ENCODE measurements at regions not wholly inside any gene's neighbourhood (a gene's known extent, or its start where the extent isn't known, plus 50 kb on each side); places are given as distances from the start of the nearest gene placed in this dataset.

GRCh38 chrX:34768290-34768689 is 111.2 kb upstream of the TMEM47 start:
- TF ChIP-seq, protein P1, sequence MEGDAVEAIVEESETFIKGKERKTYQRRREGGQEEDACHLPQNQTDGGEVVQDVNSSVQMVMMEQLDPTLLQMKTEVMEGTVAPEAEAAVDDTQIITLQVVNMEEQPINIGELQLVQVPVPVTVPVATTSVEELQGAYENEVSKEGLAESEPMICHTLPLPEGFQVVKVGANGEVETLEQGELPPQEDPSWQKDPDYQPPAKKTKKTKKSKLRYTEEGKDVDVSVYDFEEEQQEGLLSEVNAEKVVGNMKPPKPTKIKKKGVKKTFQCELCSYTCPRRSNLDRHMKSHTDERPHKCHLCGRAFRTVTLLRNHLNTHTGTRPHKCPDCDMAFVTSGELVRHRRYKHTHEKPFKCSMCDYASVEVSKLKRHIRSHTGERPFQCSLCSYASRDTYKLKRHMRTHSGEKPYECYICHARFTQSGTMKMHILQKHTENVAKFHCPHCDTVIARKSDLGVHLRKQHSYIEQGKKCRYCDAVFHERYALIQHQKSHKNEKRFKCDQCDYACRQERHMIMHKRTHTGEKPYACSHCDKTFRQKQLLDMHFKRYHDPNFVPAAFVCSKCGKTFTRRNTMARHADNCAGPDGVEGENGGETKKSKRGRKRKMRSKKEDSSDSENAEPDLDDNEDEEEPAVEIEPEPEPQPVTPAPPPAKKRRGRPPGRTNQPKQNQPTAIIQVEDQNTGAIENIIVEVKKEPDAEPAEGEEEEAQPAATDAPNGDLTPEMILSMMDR (IDR thresholded peaks at IDR 0.05), result no peak
- no peak for TF ChIP-seq POLR2A (IDR thresholded peaks at IDR 0.05)
